Mucosa of stomach (tissue), 1 donor: ENCODE measurements at regions not wholly inside any gene's neighbourhood (a gene's known extent, or its start where the extent isn't known, plus 50 kb on each side); places are given as distances from the start of the nearest gene placed in this dataset.
"Not testable (repeated sequence)": the region's sequence is repeated elsewhere in the genome, so short reads cannot be mapped to it uniquely, and the experiment has no call there.

Experiments used
- H3K27me3 ChIP-seq: one replicate; pipeline ENCODE4 v1.7.0; 2013; ENCODE audit warnings: mild to moderate bottlenecking, low read length; ENCODE audit not compliant: control insufficient read depth, insufficient read depth
- H3K36me3 ChIP-seq: one replicate; pipeline ENCODE4 v1.7.0; 2013; ENCODE audit warnings: low read length; ENCODE audit not compliant: control insufficient read depth, insufficient read depth
- H3K4me1 ChIP-seq: one replicate; pipeline ENCODE4 v1.7.0; 2013; ENCODE audit warnings: mild to moderate bottlenecking, low read length; ENCODE audit not compliant: control insufficient read depth, insufficient read depth
- H3K4me3 ChIP-seq: one replicate; pipeline ENCODE4 v1.7.0; 2013; ENCODE audit warnings: low read length
- H3K9ac ChIP-seq: one replicate; pipeline ENCODE4 v1.7.0; 2013; ENCODE audit warnings: mild to moderate bottlenecking, low read length, moderate library complexity
- H3K9me3 ChIP-seq: one replicate; pipeline ENCODE4 v1.7.0; 2013; ENCODE audit warnings: mild to moderate bottlenecking, low read length, moderate library complexity; ENCODE audit not compliant: control insufficient read depth
- donor health status: Pancreatic carcinoma.

DNA sequence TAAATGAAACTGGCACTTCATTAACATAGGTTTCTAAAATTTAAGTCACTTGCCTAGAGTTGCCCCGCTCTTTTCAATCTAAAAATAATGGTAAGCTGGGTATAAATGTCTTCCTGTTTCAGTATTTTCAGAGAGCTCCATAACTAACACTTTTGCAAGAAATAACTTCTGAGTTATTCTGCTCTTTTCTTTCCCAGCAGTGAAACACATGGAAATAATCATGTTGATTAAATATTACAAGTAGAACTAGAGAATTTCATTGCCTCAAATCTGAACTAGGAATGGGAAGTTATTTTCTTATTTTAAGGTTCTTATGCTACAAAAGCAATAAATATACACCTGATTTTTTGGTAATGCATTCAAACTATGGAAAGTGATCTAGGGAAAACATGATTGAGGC, 257.4 kb downstream of the IKZF2 start:
- no peaks in the 10 kb centered on the region for H3K4me1 ChIP-seq
- no peaks in the 10 kb centered on the region for H3K36me3 ChIP-seq
- no peaks in the 10 kb centered on the region for H3K9me3 ChIP-seq
- no peak overlapping the region for H3K4me3 ChIP-seq
- no peaks in the 10 kb centered on the region for H3K27me3 ChIP-seq
- H3K9ac ChIP-seq: no peak overlapping the region

DNA sequence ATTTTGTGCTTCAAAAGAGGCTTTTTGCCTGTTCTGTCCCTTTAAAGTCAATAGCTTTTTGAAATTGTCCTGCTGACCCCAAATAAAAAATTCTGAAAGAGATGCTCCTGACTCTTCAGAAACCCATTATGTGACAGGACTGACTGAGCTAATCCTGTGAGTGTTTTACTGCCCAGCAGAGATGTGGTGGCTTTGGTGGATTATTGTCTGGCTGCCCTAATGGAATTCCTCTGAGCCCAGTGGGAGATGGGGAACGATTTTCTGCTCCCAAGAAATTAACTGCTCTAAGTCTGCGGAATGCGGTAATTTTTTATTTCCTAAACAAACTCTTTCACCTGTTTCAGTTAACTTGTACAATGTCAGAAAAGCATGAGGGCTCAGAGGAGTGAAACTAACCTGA, 258.2 kb downstream of the IKZF2 start:
- Histone ChIP-seq H3K4me3 (no peak overlapping the region), H3K36me3 (no peaks in the 10 kb centered on the region), H3K27me3 (no peaks in the 10 kb centered on the region), H3K9ac (no peak overlapping the region), H3K9me3 (no peaks in the 10 kb centered on the region), H3K4me1 (no peaks in the 10 kb centered on the region)

DNA sequence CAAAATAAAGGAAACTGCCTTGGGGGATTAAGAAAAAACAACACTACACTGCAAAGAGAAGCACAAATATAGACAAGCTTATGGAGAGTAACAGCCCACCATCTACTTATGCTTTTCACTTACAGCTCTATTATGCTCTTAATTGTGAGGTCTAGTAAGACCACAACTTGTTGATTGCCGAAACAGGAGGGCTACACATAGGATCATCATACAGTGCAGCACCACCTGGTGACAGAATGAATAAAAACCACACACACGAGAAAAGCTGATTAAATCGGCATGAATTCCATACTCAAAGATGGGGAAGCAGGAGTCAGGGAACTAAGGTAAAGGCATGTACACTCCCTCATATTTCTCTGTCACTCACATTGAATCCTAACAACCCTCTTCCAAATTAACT, 259.2 kb downstream of the IKZF2 start:
- Histone ChIP-seq H3K36me3 (no peaks in the 10 kb centered on the region), H3K4me3 (no peak overlapping the region), H3K9me3 (no peaks in the 10 kb centered on the region), H3K4me1 (no peaks in the 10 kb centered on the region), H3K9ac (no peak overlapping the region), H3K27me3 (no peaks in the 10 kb centered on the region)

DNA sequence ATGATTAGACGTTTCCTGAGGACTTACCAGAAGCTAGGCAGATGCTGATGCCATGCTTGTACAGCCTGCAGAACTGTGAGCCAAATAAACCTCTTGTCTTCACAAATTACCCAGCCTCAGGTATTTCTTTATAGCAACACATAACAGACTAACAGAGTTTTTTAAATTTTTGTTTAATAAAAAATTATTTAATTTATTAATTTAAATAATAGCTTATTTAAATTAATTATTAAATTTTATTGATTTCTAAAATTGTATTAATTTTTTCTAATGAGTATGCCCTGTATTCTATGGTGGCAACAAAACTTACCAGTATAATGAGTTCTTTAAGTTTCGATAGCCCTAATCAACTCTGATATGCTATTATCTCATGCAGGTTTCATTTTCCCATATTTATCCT, 259.8 kb downstream of the IKZF2 start:
- Histone ChIP-seq H3K36me3 (no peaks in the 10 kb centered on the region), H3K4me1 (no peaks in the 10 kb centered on the region)

DNA sequence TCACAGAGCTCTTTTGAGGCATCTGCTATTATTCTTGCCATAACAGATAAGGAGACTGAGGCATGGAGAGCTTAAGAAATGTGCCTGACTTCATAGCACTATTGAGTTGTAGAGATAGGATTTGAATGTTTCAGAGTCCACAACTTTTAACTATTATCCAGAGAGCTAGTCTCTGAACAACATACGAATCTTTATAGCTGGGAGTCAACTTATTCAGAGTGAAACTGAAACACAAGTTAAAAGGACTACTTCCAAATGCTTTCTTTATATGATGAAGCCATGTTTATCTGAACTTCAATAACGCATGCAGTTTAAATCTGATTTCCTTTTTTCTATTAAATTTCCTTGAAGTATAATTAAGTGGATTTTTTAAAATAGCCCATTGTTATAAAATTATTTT, 268.8 kb downstream of the IKZF2 start:
- H3K4me3 ChIP-seq: no peak overlapping the region
- no peaks in the 10 kb centered on the region for H3K27me3 ChIP-seq
- no peaks in the 10 kb centered on the region for H3K36me3 ChIP-seq
- no peaks in the 10 kb centered on the region for H3K4me1 ChIP-seq
- no peak overlapping the region for H3K9ac ChIP-seq
- H3K9me3 ChIP-seq: no peaks in the 10 kb centered on the region

More for the DNA sequence above, 259.8 kb downstream of the IKZF2 start:
- H3K9me3 ChIP-seq: no peaks in the 10 kb centered on the region
- no peak overlapping the region for H3K9ac ChIP-seq
- H3K4me3 ChIP-seq: no peak overlapping the region
- no peaks in the 10 kb centered on the region for H3K27me3 ChIP-seq

DNA sequence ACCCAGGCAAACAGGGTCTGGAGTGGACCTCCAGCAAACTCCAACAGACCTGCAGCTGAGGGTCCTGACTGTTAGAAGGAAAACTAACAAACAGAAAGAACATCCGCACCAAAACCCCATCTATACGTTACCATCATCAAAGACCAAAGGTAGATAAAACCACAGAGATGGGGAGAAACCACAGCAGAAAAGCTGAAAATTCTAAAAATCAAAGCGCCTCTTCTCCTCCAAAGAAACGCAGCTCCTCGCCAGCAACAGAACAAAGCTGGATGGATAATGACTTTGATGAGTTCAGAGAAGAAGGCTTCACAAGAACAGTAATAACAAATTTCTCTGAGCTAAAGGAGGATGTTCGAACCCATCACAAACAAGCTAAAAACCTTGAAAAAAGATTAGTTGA, 274.9 kb downstream of the IKZF2 start:
- H3K4me3 ChIP-seq, H3K4me1 ChIP-seq, H3K27me3 ChIP-seq, H3K9ac ChIP-seq, H3K36me3 ChIP-seq, H3K9me3 ChIP-seq: not testable (repeated sequence)

DNA sequence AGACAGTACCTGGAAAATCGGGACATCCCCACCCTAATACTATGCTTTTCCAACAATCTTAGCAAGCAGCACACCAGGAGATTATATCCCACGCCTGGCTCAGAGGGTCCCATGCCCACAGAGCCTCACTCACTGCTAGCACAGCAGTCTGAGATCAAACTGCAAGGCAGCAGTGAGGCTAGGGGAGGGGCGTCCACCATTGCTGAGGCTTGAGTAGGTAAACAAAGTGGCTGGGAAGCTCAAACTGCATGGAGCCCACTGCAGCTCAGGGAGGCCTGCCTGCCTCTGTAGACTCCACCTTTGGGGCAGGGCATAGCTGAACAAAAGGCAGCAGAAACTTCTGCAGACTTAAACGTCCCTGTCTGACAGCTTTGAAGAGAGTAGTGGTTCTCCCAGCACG, 275.5 kb downstream of the IKZF2 start:
- H3K4me1 ChIP-seq, H3K9ac ChIP-seq, H3K4me3 ChIP-seq, H3K27me3 ChIP-seq, H3K9me3 ChIP-seq, H3K36me3 ChIP-seq: not testable (repeated sequence)

DNA sequence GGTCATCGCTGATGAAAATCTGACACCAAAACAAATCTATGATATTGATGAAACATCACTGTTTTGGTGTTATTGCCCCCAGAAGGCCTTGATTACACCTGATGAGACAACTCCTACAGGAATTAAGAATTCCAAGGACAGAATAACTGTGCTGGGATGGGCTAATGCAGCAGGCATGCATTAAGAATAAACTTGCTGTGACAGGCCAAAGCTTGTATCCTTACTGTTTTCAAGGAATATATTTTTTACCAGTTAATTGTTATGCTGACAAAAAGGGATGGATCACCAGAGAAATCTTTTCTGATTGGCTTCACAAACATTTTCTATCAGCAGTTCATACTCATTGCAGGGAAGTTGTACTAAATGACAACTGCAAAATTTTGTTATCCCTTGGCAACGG, 278.2 kb downstream of the IKZF2 start:
- Histone ChIP-seq H3K4me1 (no peaks in the 10 kb centered on the region), H3K4me3 (no peak overlapping the region), H3K9me3 (no peaks in the 10 kb centered on the region), H3K27me3 (no peaks in the 10 kb centered on the region), H3K36me3 (no peaks in the 10 kb centered on the region), H3K9ac (no peak overlapping the region)

DNA sequence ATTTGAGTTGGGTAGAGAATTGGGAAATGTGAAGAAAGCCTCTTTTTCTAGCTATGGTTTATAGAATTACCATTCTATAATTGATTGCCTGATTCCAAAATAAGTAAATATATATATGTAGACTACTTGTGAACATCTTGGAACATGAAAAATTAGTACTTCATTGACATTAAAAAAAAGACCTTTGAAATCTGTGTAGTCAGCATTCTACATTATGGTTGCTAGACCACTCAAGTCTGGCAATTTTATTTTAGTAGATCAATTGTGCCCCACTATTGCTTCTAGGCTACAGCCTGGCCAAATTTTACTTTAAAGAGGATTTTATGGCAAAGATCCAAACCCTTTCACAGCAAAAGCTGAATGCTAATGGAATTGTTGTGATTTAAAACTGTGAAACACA, 279.8 kb downstream of the IKZF2 start:
- Histone ChIP-seq H3K4me1 (no peaks in the 10 kb centered on the region), H3K9me3 (no peaks in the 10 kb centered on the region)

DNA sequence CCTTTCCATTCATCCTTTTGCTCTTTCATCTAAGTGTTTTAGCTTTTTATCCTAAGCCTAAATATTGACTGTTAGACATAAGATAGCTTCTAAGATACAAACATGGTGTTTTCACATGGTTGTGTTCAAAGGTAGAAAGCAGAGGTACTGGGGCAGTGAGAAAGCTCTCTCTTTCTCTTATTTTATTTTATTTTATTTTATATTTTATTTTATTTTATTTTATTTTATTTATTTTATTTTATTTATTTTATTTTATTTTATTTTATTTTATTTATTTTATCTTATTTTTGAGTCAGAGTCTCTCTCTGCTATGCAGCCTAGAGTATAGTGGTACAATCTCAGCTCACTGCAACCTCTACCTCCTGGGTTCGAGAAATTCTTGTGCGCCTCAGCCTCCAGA, 287.2 kb downstream of the IKZF2 start:
- H3K36me3 ChIP-seq: no peaks in the 10 kb centered on the region
- peaks cover 6% of the 10 kb centered on the region for H3K9me3 ChIP-seq
- no peaks in the 10 kb centered on the region for H3K4me1 ChIP-seq
- H3K9ac ChIP-seq: no peak overlapping the region
- H3K4me3 ChIP-seq: no peak overlapping the region
- no peaks in the 10 kb centered on the region for H3K27me3 ChIP-seq

More for the DNA sequence above, 279.8 kb downstream of the IKZF2 start:
- Histone ChIP-seq H3K9ac (no peak overlapping the region), H3K4me3 (no peak overlapping the region), H3K27me3 (no peaks in the 10 kb centered on the region), H3K36me3 (no peaks in the 10 kb centered on the region)

DNA sequence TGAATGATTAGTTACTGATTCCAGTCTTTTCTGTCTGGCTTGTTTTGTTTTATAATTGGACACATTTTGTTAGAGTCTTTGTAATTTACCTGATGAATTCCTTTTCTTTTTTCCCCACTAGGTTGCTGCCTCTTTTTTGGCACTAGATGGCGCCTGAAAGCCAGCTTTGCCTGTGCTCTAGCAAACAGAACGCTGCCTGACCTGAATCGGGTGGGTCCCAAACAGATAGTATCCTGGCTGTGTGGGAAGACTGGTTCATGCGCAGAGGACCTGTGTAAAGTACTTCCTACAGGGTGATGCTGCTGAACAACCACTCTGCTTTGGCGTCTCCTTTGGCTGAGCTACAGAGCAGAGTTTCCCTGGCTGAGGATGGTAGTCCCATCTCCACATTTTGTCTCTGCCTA, 288.2 kb downstream of the IKZF2 start:
- Histone ChIP-seq H3K9me3 (peaks cover 6% of the 10 kb centered on the region), H3K36me3 (no peaks in the 10 kb centered on the region), H3K27me3 (no peaks in the 10 kb centered on the region)

DNA sequence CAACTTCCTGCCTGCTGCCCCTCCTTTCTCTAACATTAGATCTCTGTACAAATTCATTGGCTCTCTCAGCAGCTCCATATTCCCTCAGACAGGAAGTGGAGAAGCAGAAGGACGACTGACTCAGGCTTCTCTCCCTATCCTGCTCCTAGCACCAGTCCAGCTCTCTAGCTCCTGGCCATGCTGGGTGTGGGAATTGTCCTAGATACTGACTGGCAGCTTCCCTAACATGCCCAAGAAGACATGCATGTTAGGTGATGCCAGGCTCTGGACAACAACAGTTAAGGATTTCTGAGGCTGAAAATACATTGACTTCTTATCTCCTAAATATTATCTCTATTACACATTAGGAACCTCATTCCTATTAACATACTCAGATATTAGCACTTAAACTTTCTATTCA, 292.9 kb downstream of the IKZF2 start:
- Histone ChIP-seq H3K9ac (no peak overlapping the region), H3K36me3 (no peaks in the 10 kb centered on the region), H3K9me3 (peaks cover 3% of the 10 kb centered on the region), H3K4me1 (no peaks in the 10 kb centered on the region), H3K4me3 (no peak overlapping the region), H3K27me3 (no peaks in the 10 kb centered on the region)

More for the DNA sequence above, 288.2 kb downstream of the IKZF2 start:
- no peaks in the 10 kb centered on the region for H3K4me1 ChIP-seq
- H3K4me3 ChIP-seq: no peak overlapping the region
- no peak overlapping the region for H3K9ac ChIP-seq

DNA sequence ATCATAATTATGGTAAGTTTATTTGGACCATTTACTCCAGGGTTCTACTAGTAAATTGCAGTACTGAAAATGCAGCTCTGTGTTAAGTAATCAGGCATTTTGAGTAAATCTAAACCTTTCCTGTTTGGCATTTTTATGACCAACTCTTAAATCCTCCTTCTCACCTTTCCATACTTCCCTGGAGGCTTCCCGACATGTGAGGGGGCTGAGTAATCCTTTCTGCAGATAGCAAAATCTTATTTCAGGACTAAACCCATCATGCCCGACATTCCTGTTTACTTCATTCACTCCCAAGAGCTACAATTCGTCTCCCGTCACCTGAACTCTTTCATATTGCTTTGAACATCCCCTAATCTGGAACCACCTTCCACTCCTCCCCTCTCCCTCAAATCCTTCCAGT, 296.6 kb downstream of the IKZF2 start:
- H3K9ac ChIP-seq: no peak overlapping the region
- no peak overlapping the region for H3K4me3 ChIP-seq
- no peaks in the 10 kb centered on the region for H3K27me3 ChIP-seq
- H3K4me1 ChIP-seq: no peaks in the 10 kb centered on the region
- no peaks in the 10 kb centered on the region for H3K9me3 ChIP-seq
- H3K36me3 ChIP-seq: no peaks in the 10 kb centered on the region
